H9 (cell line): ENCODE measurements at regions not wholly inside any gene's neighbourhood (a gene's known extent, or its start where the extent isn't known, plus 50 kb on each side); places are given as distances from the start of the nearest gene placed in this dataset.
"Not testable (repeated sequence)": the region's sequence is repeated elsewhere in the genome, so short reads cannot be mapped to it uniquely, and the experiment has no call there.

Source experiments
- DNase-seq: peaks from one replicate; pipeline ENCODE4 v3.0.0-alpha.2; 2017
- H2AFZ ChIP-seq: one replicate; pipeline ENCODE4 v1.6.1; 2013; ENCODE audit warnings: mild to moderate bottlenecking, low read length, control low read depth, moderate library complexity
- H2AK5ac ChIP-seq: 2 replicates; pipeline ENCODE4 v1.6.1; 2013; ENCODE audit warnings: low read length, control low read depth, mixed read lengths; ENCODE audit not compliant: insufficient read length
- H2BK120ac ChIP-seq: one replicate; pipeline ENCODE4 v1.6.1; 2013; ENCODE audit warnings: low read depth, mild to moderate bottlenecking, low read length, control low read depth, inconsistent platforms; ENCODE audit not compliant: poor library complexity, severe bottlenecking
- H2BK12ac ChIP-seq: 2 replicates; pipeline ENCODE4 v1.6.1; 2013; ENCODE audit warnings: low read length, control low read depth, mixed read lengths, low read depth; ENCODE audit not compliant: insufficient read length
- H2BK15ac ChIP-seq: 2 replicates; pipeline ENCODE4 v1.6.1; 2013; ENCODE audit warnings: low read depth, low read length, control low read depth
- H2BK20ac ChIP-seq: one replicate; pipeline ENCODE4 v1.6.1; 2013; ENCODE audit warnings: low read depth, mild to moderate bottlenecking, low read length, control low read depth, inconsistent platforms; ENCODE audit not compliant: poor library complexity, severe bottlenecking
- H2BK5ac ChIP-seq: 2 replicates; pipeline ENCODE4 v1.6.1; 2013; ENCODE audit warnings: low read length, control low read depth, mixed read lengths; ENCODE audit not compliant: insufficient read length
- H3K14ac ChIP-seq: 2 replicates; pipeline ENCODE4 v1.6.1; 2013; ENCODE audit warnings: low read length, control low read depth; ENCODE audit not compliant: insufficient read depth
- H3K18ac ChIP-seq: 2 replicates; pipeline ENCODE4 v1.6.1; 2013; ENCODE audit warnings: low read depth, mild to moderate bottlenecking, mixed read lengths, low read length, control low read depth; ENCODE audit not compliant: insufficient read length
- H3K23ac ChIP-seq: 2 replicates; pipeline ENCODE4 v1.6.1; 2013; ENCODE audit warnings: low read length, control low read depth, mixed read lengths, low read depth; ENCODE audit not compliant: insufficient read length
- H3K23me2 ChIP-seq: 2 replicates; pipeline ENCODE4 v1.6.1; 2013; ENCODE audit warnings: low read depth, mild to moderate bottlenecking, mixed read lengths, low read length, control low read depth; ENCODE audit not compliant: insufficient read length, poor library complexity, severe bottlenecking
- H3K27ac ChIP-seq: 2 replicates; pipeline ENCODE4 v1.5.1; 2013; ENCODE audit warnings: low read length, control low read depth, mixed read lengths, low read depth; ENCODE audit not compliant: insufficient read length
- H3K27me3 ChIP-seq: 2 replicates; pipeline ENCODE4 v1.6.1; 2013; ENCODE audit warnings: low read length, control low read depth, inconsistent platforms; ENCODE audit not compliant: insufficient read depth
- H3K4ac ChIP-seq: 2 replicates; pipeline ENCODE4 v1.6.1; 2013; ENCODE audit warnings: low read depth, mild to moderate bottlenecking, control low read depth, inconsistent platforms, low read length, moderate library complexity
- H3K4me1 ChIP-seq: 2 replicates; pipeline ENCODE4 v1.6.1; 2013; ENCODE audit warnings: low read length, control low read depth, inconsistent platforms; ENCODE audit not compliant: insufficient read depth
- H3K4me2 ChIP-seq: 2 replicates; pipeline ENCODE4 v1.6.1; 2013; ENCODE audit warnings: low read length, control low read depth, mixed read lengths; ENCODE audit not compliant: insufficient read length, insufficient read depth
- H3K56ac ChIP-seq: 2 replicates; pipeline ENCODE4 v1.6.1; 2013; ENCODE audit warnings: low read depth, mild to moderate bottlenecking, mixed read lengths, low read length, control low read depth; ENCODE audit not compliant: insufficient read length
- H3K79me1 ChIP-seq: 2 replicates; pipeline ENCODE4 v1.6.1; 2013; ENCODE audit warnings: low read depth, mild to moderate bottlenecking, moderate library complexity, low read length, control low read depth, inconsistent platforms; ENCODE audit not compliant: insufficient read depth, poor library complexity, severe bottlenecking
- H3K79me2 ChIP-seq: 2 replicates; pipeline ENCODE4 v1.6.1; 2013; ENCODE audit warnings: low read length, control low read depth, inconsistent platforms; ENCODE audit not compliant: insufficient read depth
- H3K9ac ChIP-seq: 2 replicates; pipeline ENCODE4 v1.6.1; 2013; ENCODE audit warnings: low read length, control low read depth, mixed read lengths; ENCODE audit not compliant: insufficient read length; ENCODE audit errors: extremely low read depth
- H3K9me3 ChIP-seq: one replicate; pipeline ENCODE4 v1.6.1; 2013; ENCODE audit warnings: low read depth, low read length, inconsistent platforms; ENCODE audit not compliant: control insufficient read depth
- H3T11ph ChIP-seq: one replicate; pipeline ENCODE4 v1.6.1; 2013; ENCODE audit warnings: mild to moderate bottlenecking, low read length, control low read depth, inconsistent platforms
- H4K20me1 ChIP-seq: one replicate; pipeline ENCODE4 v1.6.1; 2013; ENCODE audit not compliant: control insufficient read depth, insufficient read length, insufficient read depth
- H4K5ac ChIP-seq: 2 replicates; pipeline ENCODE4 v1.6.1; 2013; ENCODE audit warnings: low read depth, mild to moderate bottlenecking, mixed read lengths, low read length, control low read depth; ENCODE audit not compliant: insufficient read length
- H4K8ac ChIP-seq: replicated peaks from 2 replicates; pipeline ENCODE4 v1.6.1; 2013; ENCODE audit warnings: low read length, control low read depth, mixed read lengths, low read depth; ENCODE audit not compliant: insufficient read length
- H4K91ac ChIP-seq: 2 replicates; pipeline ENCODE4 v1.6.1; 2013; ENCODE audit warnings: low read depth, mild to moderate bottlenecking, moderate library complexity, mixed read lengths, low read length, control low read depth; ENCODE audit not compliant: insufficient read length
- H3K27ac Mint-ChIP-seq, 3 experiments: 2 replicates in 2 of 3; 3 replicates in 1 of 3; pipeline ENCODE4 v1.8.0; 2020 to 2021; ENCODE audit warnings: mixed read lengths in 3 of 3, mild to moderate bottlenecking in 1 of 3, moderate library complexity in 1 of 3
- H3K27me3 Mint-ChIP-seq: 2 replicates; pipeline ENCODE4 v1.8.0; 2021; ENCODE audit warnings: low read depth, mild to moderate bottlenecking, moderate library complexity, mixed read lengths
- H3K36me3 Mint-ChIP-seq, 3 experiments: 2 replicates in 2 of 3; 3 replicates in 1 of 3; pipeline ENCODE4 v1.8.0; 2020 to 2021; ENCODE audit warnings: low read depth in 3 of 3, mixed read lengths in 3 of 3; ENCODE audit not compliant: insufficient read depth in 1 of 3
- H3K4me1 Mint-ChIP-seq, 2 experiments: 2 replicates each; pipeline ENCODE4 v1.8.0; 2020; ENCODE audit warnings: mixed read lengths in 2 of 2
- H3K4me3 Mint-ChIP-seq, 2 experiments: 2 replicates in 1 of 2; 3 replicates in 1 of 2; pipeline ENCODE4 v1.8.0; 2020 to 2021; ENCODE audit warnings: mild to moderate bottlenecking in 2 of 2, mixed read lengths in 2 of 2, moderate library complexity in 1 of 2
- H3K9me3 Mint-ChIP-seq, 2 experiments: 2 replicates in 1 of 2; 3 replicates in 1 of 2; pipeline ENCODE4 v1.8.0; 2020; ENCODE audit warnings: mild to moderate bottlenecking in 2 of 2, mixed read lengths in 2 of 2, moderate library complexity in 1 of 2
- CTCF ChIP-seq: fragments of 200-600 bp; sonication (generic); conservative IDR thresholded peaks from 3 replicates; pipeline ENCODE4 v1.8.0; 2021; ENCODE audit warnings: antibody characterized with exemption, mild to moderate bottlenecking
- WGBS: extraction: QIAGEN DNeasy Blood & Tissue Kit; methylation state at CpG from one replicate; pipeline ENCODE4 v1.1.7; 2013; ENCODE audit warnings: missing lambda C conversion rate, low lambda C conversion rate, mixed read lengths; ENCODE audit not compliant: insufficient read length; ENCODE audit errors: extremely low coverage; 5-methylcytosine and 5-hydroxymethylcytosine counted together

DNA sequence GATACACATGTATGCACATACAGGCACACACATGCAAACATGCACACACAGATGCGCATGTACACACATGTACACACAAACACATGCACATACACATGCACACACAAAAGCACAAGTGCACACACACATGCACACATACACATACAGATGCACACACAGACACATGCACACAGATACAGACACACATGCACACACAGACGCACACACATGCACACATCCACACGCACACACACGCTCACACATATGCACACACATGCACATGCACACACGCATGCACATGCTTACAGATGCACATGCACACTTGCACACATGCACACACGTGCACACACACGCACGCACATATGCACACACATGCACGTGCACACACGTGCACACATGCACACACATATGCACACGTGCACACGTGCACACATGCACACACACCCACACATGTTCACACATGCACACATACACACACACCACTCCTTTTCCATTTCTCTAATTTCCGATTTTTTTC, 283.8 kb upstream of the FRG2C start:
- no peak overlapping the region for H3K27ac ChIP-seq
- H2BK5ac ChIP-seq, result no peak overlapping the region
- H3K27me3 Mint-ChIP-seq, result peaks cover 7% of the 10 kb centered on the region
- no peak for DNase-seq
- no peak overlapping the region for H4K8ac ChIP-seq
- no peak overlapping the region for H2BK20ac ChIP-seq
- no peak overlapping the region for H4K5ac ChIP-seq
- no peaks in the 10 kb centered on the region for H3K9me3 ChIP-seq
- no peak overlapping the region for H4K91ac ChIP-seq
- no peak overlapping the region; a peak in 3 of 7 replicates for H3K27ac Mint-ChIP-seq
- no peak overlapping the region for H3K4me3 Mint-ChIP-seq
- no peak overlapping the region for H2BK12ac ChIP-seq
- H2AFZ ChIP-seq, result no peak overlapping the region
- 0 out of 4 replicates have a peak, but pooled peaks cover 0 to 3% of the 10 kb centered on the region in 2 experiments for H3K4me1 Mint-ChIP-seq
- H3K18ac ChIP-seq, result no peak overlapping the region
- H3K23me2 ChIP-seq, result no peaks in the 10 kb centered on the region
- no peaks in the 10 kb centered on the region for H3K79me1 ChIP-seq
- no peak overlapping the region for H3K14ac ChIP-seq
- H2BK15ac ChIP-seq, result no peak overlapping the region
- no peak overlapping the region for H2AK5ac ChIP-seq
- WGBS, result no CpG with 5 or more reads among the region's 13 CpGs
- no peak overlapping the region for H3K4ac ChIP-seq
- no peaks in the 10 kb centered on the region for H3K27me3 ChIP-seq
- H4K20me1 ChIP-seq, result no peaks in the 10 kb centered on the region
- no peak overlapping the region for H3K23ac ChIP-seq
- peaks cover 0 to 5% (median 0%) of the 10 kb centered on the region in 3 experiments; a peak in 4 of 7 replicates for H3K36me3 Mint-ChIP-seq
- no peak overlapping the region for H2BK120ac ChIP-seq
- H3K56ac ChIP-seq, result peak overlapping the region; percentile 7
- peaks cover 9 to 15% of the 10 kb centered on the region in 2 experiments; a peak in 4 of 5 replicates for H3K9me3 Mint-ChIP-seq
- no peaks in the 10 kb centered on the region for H3K4me1 ChIP-seq
- no peak overlapping the region for H3K9ac ChIP-seq
- H3T11ph ChIP-seq, result no peak overlapping the region
- H3K4me2 ChIP-seq, result no peak overlapping the region
- no peaks in the 10 kb centered on the region for H3K79me2 ChIP-seq
- no peak for TF ChIP-seq CTCF

DNA sequence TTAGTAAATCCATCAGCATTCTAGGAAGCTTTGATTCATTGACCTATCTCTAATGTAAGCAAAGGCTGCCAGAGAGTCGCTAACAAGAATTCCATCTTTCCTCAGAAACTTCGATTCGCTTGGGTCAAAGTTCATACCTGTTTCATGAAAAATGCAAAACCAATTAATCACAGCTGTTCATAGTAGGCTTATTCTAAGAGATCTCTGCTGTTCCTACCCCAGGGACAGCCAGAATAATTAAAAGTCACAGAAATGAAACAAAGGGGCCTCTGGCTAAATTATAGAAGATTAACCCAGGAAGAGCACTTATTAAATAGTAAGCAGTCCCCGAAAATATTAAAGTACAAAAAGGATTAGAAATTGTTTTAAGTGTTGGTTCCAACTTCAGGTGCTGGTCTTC, 280.1 kb upstream of the FRG2C start:
- H2BK12ac ChIP-seq, result not testable (repeated sequence)
- no CpG with 5 or more reads among the region's 4 CpGs for WGBS

More for the DNA sequence above, 280.1 kb upstream of the FRG2C start:
- H3K4me1 ChIP-seq, H3K27me3 Mint-ChIP-seq, H3K79me1 ChIP-seq, H3K23ac ChIP-seq, H2BK15ac ChIP-seq, H3K4me3 Mint-ChIP-seq, H2AFZ ChIP-seq, H3K4me2 ChIP-seq, H4K5ac ChIP-seq, H3T11ph ChIP-seq, H3K18ac ChIP-seq, H4K8ac ChIP-seq, H3K23me2 ChIP-seq, H3K14ac ChIP-seq, H3K56ac ChIP-seq, H3K9ac ChIP-seq, H3K27me3 ChIP-seq, H3K4ac ChIP-seq, H2BK120ac ChIP-seq, H2BK5ac ChIP-seq, H4K91ac ChIP-seq, H2BK20ac ChIP-seq, H3K9me3 ChIP-seq, H4K20me1 ChIP-seq, H2AK5ac ChIP-seq, DNase-seq, H3K4me1 Mint-ChIP-seq, H3K79me2 ChIP-seq, H3K27ac Mint-ChIP-seq, H3K36me3 Mint-ChIP-seq, H3K27ac ChIP-seq: not testable (repeated sequence)
- peaks cover 9 to 10% of the 10 kb centered on the region in 2 experiments; a peak in 4 of 5 replicates for H3K9me3 Mint-ChIP-seq
